ENCODE measurements at regions not wholly inside any gene's neighbourhood (a gene's known extent, or its start where the extent isn't known, plus 50 kb on each side); places are given as distances from the start of the nearest gene placed in this dataset.

- Histone ChIP-seq H3F3A (ENCODE audit: insufficient read depth) (no peaks in the 10 kb centered on the region), H4K20me1 (ENCODE audit: low read depth, low read length) (no peaks in the 10 kb centered on the region), H3K9me2 (replicated peaks; ENCODE audit: insufficient read depth, low read length) (no peaks in the 10 kb centered on the region), H3K9me3 (ENCODE audit: insufficient read depth, low read length) (no peaks in the 10 kb centered on the region), H3K36me3 (ENCODE audit: low read length) (no peaks in the 10 kb centered on the region), H3K79me2 (ENCODE audit: insufficient read depth, low read length) (no peaks in the 10 kb centered on the region), H3K4me2 (ENCODE audit: low read depth, low read length, poor library complexity, severe bottlenecking) (no peak overlapping the region), H3K4me3 (ENCODE audit: insufficient read depth, low read length, poor library complexity, severe bottlenecking) (no peak overlapping the region), H3K9ac (ENCODE audit: low read length) (no peak overlapping the region), H2AFZ (ENCODE audit: low read depth, low read length, severe bottlenecking) (no peak overlapping the region), H3K27me3 (ENCODE audit: low read length) (no peaks in the 10 kb centered on the region), H3K27ac (ENCODE audit: low read depth, low read length) (no peak overlapping the region)
- no peak for TF ChIP-seq CTCF (IDR thresholded peaks at IDR 0.05; ENCODE audit: insufficient read depth, low read length, poor library complexity, severe bottlenecking)
- TF ChIP-seq EZH2phosphoT487 (conservative IDR thresholded peaks at IDR 0.05; ENCODE audit: low read length) = no peak
Observed at GRCh38 chr14:31920989-31921650, 156.0 kb upstream of the ARHGAP5 start.

- Histone ChIP-seq H3K4me3 (ENCODE audit: insufficient read depth, low read length, poor library complexity, severe bottlenecking) (no peak overlapping the region), H3K36me3 (ENCODE audit: low read length) (no peaks in the 10 kb centered on the region), H3K27ac (ENCODE audit: low read depth, low read length) (no peak overlapping the region), H3K27me3 (ENCODE audit: low read length) (no peaks in the 10 kb centered on the region), H3K9ac (ENCODE audit: low read length) (no peak overlapping the region), H3K9me2 (replicated peaks; ENCODE audit: insufficient read depth, low read length) (no peaks in the 10 kb centered on the region), H3K4me2 (ENCODE audit: low read depth, low read length, poor library complexity, severe bottlenecking) (no peak overlapping the region), H3F3A (ENCODE audit: insufficient read depth) (no peaks in the 10 kb centered on the region), H4K20me1 (ENCODE audit: low read depth, low read length) (no peaks in the 10 kb centered on the region), H3K9me3 (ENCODE audit: insufficient read depth, low read length) (no peaks in the 10 kb centered on the region), H2AFZ (ENCODE audit: low read depth, low read length, severe bottlenecking) (no peak overlapping the region), H3K79me2 (ENCODE audit: insufficient read depth, low read length) (no peaks in the 10 kb centered on the region)
- TF ChIP-seq CTCF (IDR thresholded peaks at IDR 0.05; ENCODE audit: insufficient read depth, low read length, poor library complexity, severe bottlenecking) = no peak
- no peak for TF ChIP-seq EZH2phosphoT487 (conservative IDR thresholded peaks at IDR 0.05; ENCODE audit: low read length)
Observed at GRCh38 chr14:31921721-31922120, 155.4 kb upstream of the ARHGAP5 start.

GRCh38 chr14:31926123-31926522 is 151.0 kb upstream of the ARHGAP5 start:
- H2AFZ ChIP-seq (ENCODE audit: low read depth, low read length, severe bottlenecking) = no peak overlapping the region
- H3K79me2 ChIP-seq (ENCODE audit: insufficient read depth, low read length) = no peaks in the 10 kb centered on the region
- no peak for TF ChIP-seq EZH2phosphoT487 (conservative IDR thresholded peaks at IDR 0.05; ENCODE audit: low read length)
- TF ChIP-seq CTCF (IDR thresholded peaks at IDR 0.05; ENCODE audit: insufficient read depth, low read length, poor library complexity, severe bottlenecking) = peak; percentile 61
- no peaks in the 10 kb centered on the region for H4K20me1 ChIP-seq (ENCODE audit: low read depth, low read length)
- H3F3A ChIP-seq (ENCODE audit: insufficient read depth) = no peaks in the 10 kb centered on the region
- no peak overlapping the region for H3K27ac ChIP-seq (ENCODE audit: low read depth, low read length)
- no peaks in the 10 kb centered on the region for H3K36me3 ChIP-seq (ENCODE audit: low read length)
- H3K9me2 ChIP-seq (replicated peaks; ENCODE audit: insufficient read depth, low read length) = no peaks in the 10 kb centered on the region
- no peaks in the 10 kb centered on the region for H3K9me3 ChIP-seq (ENCODE audit: insufficient read depth, low read length)
- H3K9ac ChIP-seq (ENCODE audit: low read length) = no peak overlapping the region
- no peak overlapping the region for H3K4me2 ChIP-seq (ENCODE audit: low read depth, low read length, poor library complexity, severe bottlenecking)
- no peak overlapping the region for H3K4me3 ChIP-seq (ENCODE audit: insufficient read depth, low read length, poor library complexity, severe bottlenecking)
- no peaks in the 10 kb centered on the region for H3K27me3 ChIP-seq (ENCODE audit: low read length)

Data from SU-DHL-6 (cell line).